ENCODE measurements at regions not wholly inside any gene's neighbourhood (a gene's known extent, or its start where the extent isn't known, plus 50 kb on each side); places are given as distances from the start of the nearest gene placed in this dataset.

GRCh38 chr16:86647561-86647960 is 69.2 kb downstream of the FOXL1 start:
- H3K27me3 ChIP-seq: no peaks in the 10 kb centered on the region
- no peak overlapping the region for H3K27ac ChIP-seq
- no peaks in the 10 kb centered on the region for H3K9me3 ChIP-seq
- no peaks in the 10 kb centered on the region for H3K4me1 ChIP-seq (ENCODE audit: control insufficient read depth in 1 of 2, insufficient read depth in 1 of 2, low read depth in 1 of 2, low read length in 1 of 2)
- H3K36me3 ChIP-seq: no peaks in the 10 kb centered on the region
- no peak overlapping the region for H3K4me3 ChIP-seq (ENCODE audit: low read depth in 1 of 2, low read length in 1 of 2)
- no peak for TF ChIP-seq CTCF (IDR thresholded peaks at IDR 0.05)

- no peak overlapping the region for H3K27ac ChIP-seq
- no peaks in the 10 kb centered on the region for H3K9me3 ChIP-seq
- H3K27me3 ChIP-seq: no peaks in the 10 kb centered on the region
- no peaks in the 10 kb centered on the region for H3K36me3 ChIP-seq
- H3K4me3 ChIP-seq (ENCODE audit: low read depth in 1 of 2, low read length in 1 of 2): no peak overlapping the region
- H3K4me1 ChIP-seq (ENCODE audit: control insufficient read depth in 1 of 2, insufficient read depth in 1 of 2, low read depth in 1 of 2, low read length in 1 of 2): no peaks in the 10 kb centered on the region
- no peak for TF ChIP-seq CTCF (IDR thresholded peaks at IDR 0.05)
Observed at GRCh38 chr16:86649875-86650274, 71.5 kb downstream of the FOXL1 start.

- TF ChIP-seq CTCF (IDR thresholded peaks at IDR 0.05): no peak
- no peak overlapping the region for H3K27ac ChIP-seq
- H3K27me3 ChIP-seq: no peaks in the 10 kb centered on the region
Observed at GRCh38 chr16:86651013-86651627, 72.8 kb downstream of the FOXL1 start.

GRCh38 chr16:86651823-86652222 is 73.5 kb downstream of the FOXL1 start:
- H3K4me1 ChIP-seq (ENCODE audit: control insufficient read depth in 1 of 2, insufficient read depth in 1 of 2, low read depth in 1 of 2, low read length in 1 of 2): no peaks in the 10 kb centered on the region
- no peak for TF ChIP-seq CTCF (IDR thresholded peaks at IDR 0.05)
- no peak overlapping the region for H3K4me3 ChIP-seq (ENCODE audit: low read depth in 1 of 2, low read length in 1 of 2)
- no peaks in the 10 kb centered on the region for H3K27me3 ChIP-seq
- H3K36me3 ChIP-seq: no peaks in the 10 kb centered on the region
- no peaks in the 10 kb centered on the region for H3K9me3 ChIP-seq
- no peak overlapping the region for H3K27ac ChIP-seq

More at GRCh38 chr16:86651013-86651627, 72.8 kb downstream of the FOXL1 start:
- Histone ChIP-seq H3K4me3 (ENCODE audit: low read depth in 1 of 2, low read length in 1 of 2) (no peak overlapping the region), H3K4me1 (ENCODE audit: control insufficient read depth in 1 of 2, insufficient read depth in 1 of 2, low read depth in 1 of 2, low read length in 1 of 2) (no peaks in the 10 kb centered on the region), H3K9me3 (no peaks in the 10 kb centered on the region), H3K36me3 (no peaks in the 10 kb centered on the region)

GRCh38 chr16:86653285-86654006 is 75.1 kb downstream of the FOXL1 start:
- H3K27ac ChIP-seq: no peak overlapping the region
- no peaks in the 10 kb centered on the region for H3K4me1 ChIP-seq (ENCODE audit: control insufficient read depth in 1 of 2, insufficient read depth in 1 of 2, low read depth in 1 of 2, low read length in 1 of 2)
- no peaks in the 10 kb centered on the region for H3K9me3 ChIP-seq
- H3K36me3 ChIP-seq: no peaks in the 10 kb centered on the region
- TF ChIP-seq CTCF (IDR thresholded peaks at IDR 0.05): no peak
- no peaks in the 10 kb centered on the region for H3K27me3 ChIP-seq
- H3K4me3 ChIP-seq (ENCODE audit: low read depth in 1 of 2, low read length in 1 of 2): no peak overlapping the region

Data from neutrophil (primary cell).